ENCODE measurements at regions not wholly inside any gene's neighbourhood (a gene's known extent, or its start where the extent isn't known, plus 50 kb on each side); places are given as distances from the start of the nearest gene placed in this dataset.

GRCh38 chr4:123623611-123624010 is 227.0 kb downstream of the SPRY1 start:
- in situ Hi-C loops (cut with MboI; ENCODE audit: low sequenced_read_pairs), result no loop called here

GRCh38 chr4:123624959-123625358 is 228.4 kb downstream of the SPRY1 start:
- in situ Hi-C loops (cut with MboI; ENCODE audit: low sequenced_read_pairs), result no loop called here

GRCh38 chr4:123628288-123628687 is 231.7 kb downstream of the SPRY1 start:
- in situ Hi-C loops (cut with MboI; ENCODE audit: low sequenced_read_pairs), result no loop called here

GRCh38 chr4:123631786-123632692 is 235.4 kb downstream of the SPRY1 start:
- in situ Hi-C loops (cut with MboI; ENCODE audit: low sequenced_read_pairs), result no loop called here

- in situ Hi-C loops (cut with MboI; ENCODE audit: low sequenced_read_pairs), result no loop called here
Measured at GRCh38 chr4:123632693-123633030, 236.1 kb downstream of the SPRY1 start.

- in situ Hi-C loops (cut with MboI; ENCODE audit: low sequenced_read_pairs), result no loop called here
Measured at GRCh38 chr4:123638834-123639233, 242.2 kb downstream of the SPRY1 start.

GRCh38 chr4:123640271-123640670 is 243.7 kb downstream of the SPRY1 start:
- in situ Hi-C loops (cut with MboI; ENCODE audit: low sequenced_read_pairs), result no loop called here

- in situ Hi-C loops (cut with MboI; ENCODE audit: low sequenced_read_pairs), result no loop called here
Measured at GRCh38 chr4:123640824-123641223, 244.2 kb downstream of the SPRY1 start.

- in situ Hi-C loops (cut with MboI; ENCODE audit: low sequenced_read_pairs), result no loop called here
Measured at GRCh38 chr4:123643691-123644090, 247.1 kb downstream of the SPRY1 start.

- in situ Hi-C loops (cut with MboI; ENCODE audit: low sequenced_read_pairs), result no loop called here
Measured at GRCh38 chr4:123649250-123649644, 252.7 kb downstream of the SPRY1 start.

GRCh38 chr4:123649645-123650391 is 253.2 kb downstream of the SPRY1 start:
- in situ Hi-C loops (cut with MboI; ENCODE audit: low sequenced_read_pairs), result loop anchor here (25.0 kb wide), 1 partner anchor 513 kb away; no protein-coding TSS in a partner anchor

- in situ Hi-C loops (cut with MboI; ENCODE audit: low sequenced_read_pairs), result loop anchor here (25.0 kb wide), 1 partner anchor 514 kb away; no protein-coding TSS in a partner anchor
Measured at GRCh38 chr4:123651066-123651465, 254.5 kb downstream of the SPRY1 start.

GRCh38 chr4:123651536-123652180 is 255.1 kb downstream of the SPRY1 start:
- in situ Hi-C loops (cut with MboI; ENCODE audit: low sequenced_read_pairs), result loop anchor here (25.0 kb wide), 1 partner anchor 514 kb away; no protein-coding TSS in a partner anchor

GRCh38 chr4:123652476-123652875 is 255.9 kb downstream of the SPRY1 start:
- in situ Hi-C loops (cut with MboI; ENCODE audit: low sequenced_read_pairs), result loop anchor here (25.0 kb wide), 1 partner anchor 515 kb away; no protein-coding TSS in a partner anchor

- in situ Hi-C loops (cut with MboI; ENCODE audit: low sequenced_read_pairs), result loop anchor here (25.0 kb wide), 1 partner anchor 516 kb away; no protein-coding TSS in a partner anchor
Measured at GRCh38 chr4:123653236-123653635, 256.6 kb downstream of the SPRY1 start.

- in situ Hi-C loops (cut with MboI; ENCODE audit: low sequenced_read_pairs), result loop anchor here (25.0 kb wide), 1 partner anchor 520 kb away; no protein-coding TSS in a partner anchor
Measured at GRCh38 chr4:123656746-123657294, 260.2 kb downstream of the SPRY1 start.

GRCh38 chr4:123657606-123658005 is 261.0 kb downstream of the SPRY1 start:
- in situ Hi-C loops (cut with MboI; ENCODE audit: low sequenced_read_pairs), result loop anchor here (25.0 kb wide), 1 partner anchor 520 kb away; no protein-coding TSS in a partner anchor

- in situ Hi-C loops (cut with MboI; ENCODE audit: low sequenced_read_pairs), result loop anchor here (25.0 kb wide), 1 partner anchor 522 kb away; no protein-coding TSS in a partner anchor
Measured at GRCh38 chr4:123659262-123659661, 262.7 kb downstream of the SPRY1 start.

GRCh38 chr4:123659730-123660129 is 263.1 kb downstream of the SPRY1 start:
- in situ Hi-C loops (cut with MboI; ENCODE audit: low sequenced_read_pairs), result loop anchor here (25.0 kb wide), 1 partner anchor 522 kb away; no protein-coding TSS in a partner anchor

GRCh38 chr4:123661080-123661737 is 264.6 kb downstream of the SPRY1 start:
- in situ Hi-C loops (cut with MboI; ENCODE audit: low sequenced_read_pairs), result loop anchor here (25.0 kb wide), 1 partner anchor 524 kb away; no protein-coding TSS in a partner anchor

All from HL-60/S4 treated with phorbol 12-myristate 13-acetate at 8.2 ng/mL for 4 days and 3 days (cell line).